SK-N-SH (cell line): ENCODE measurements at regions not wholly inside any gene's neighbourhood (a gene's known extent, or its start where the extent isn't known, plus 50 kb on each side); places are given as distances from the start of the nearest gene placed in this dataset.

Experiments used
- CTCF ChIP-seq: fragments of 200-600 bp; sonication (generic); IDR thresholded peaks from 2 replicates; pipeline ENCODE4 v1.6.1; 2017; ENCODE audit warnings: antibody characterized with exemption, mild to moderate bottlenecking, moderate library complexity
- FOSL2 ChIP-seq: IDR thresholded peaks from 2 replicates; pipeline ENCODE4 v1.4.0; 2012; ENCODE audit warnings: low read depth, mild to moderate bottlenecking, moderate library complexity, borderline replicate concordance
- FOXM1 ChIP-seq: IDR thresholded peaks from 2 replicates; pipeline ENCODE4 v1.4.0; 2012; ENCODE audit warnings: low read depth, mild to moderate bottlenecking
- RFX5 ChIP-seq: IDR thresholded peaks from 2 replicates; pipeline ENCODE4 v1.6.1; 2012; ENCODE audit warnings: mild to moderate bottlenecking, improper control_type of control experiment, low read length
- SIN3A ChIP-seq: IDR thresholded peaks from 2 replicates; pipeline ENCODE4 v1.6.1; 2012; ENCODE audit warnings: low read depth, mild to moderate bottlenecking, low read length, moderate library complexity, borderline replicate concordance
- TAF1 ChIP-seq: IDR thresholded peaks from 2 replicates; pipeline ENCODE4 v1.6.1; 2012; ENCODE audit warnings: low read depth, mild to moderate bottlenecking, low read length, moderate library complexity, borderline replicate concordance

DNA sequence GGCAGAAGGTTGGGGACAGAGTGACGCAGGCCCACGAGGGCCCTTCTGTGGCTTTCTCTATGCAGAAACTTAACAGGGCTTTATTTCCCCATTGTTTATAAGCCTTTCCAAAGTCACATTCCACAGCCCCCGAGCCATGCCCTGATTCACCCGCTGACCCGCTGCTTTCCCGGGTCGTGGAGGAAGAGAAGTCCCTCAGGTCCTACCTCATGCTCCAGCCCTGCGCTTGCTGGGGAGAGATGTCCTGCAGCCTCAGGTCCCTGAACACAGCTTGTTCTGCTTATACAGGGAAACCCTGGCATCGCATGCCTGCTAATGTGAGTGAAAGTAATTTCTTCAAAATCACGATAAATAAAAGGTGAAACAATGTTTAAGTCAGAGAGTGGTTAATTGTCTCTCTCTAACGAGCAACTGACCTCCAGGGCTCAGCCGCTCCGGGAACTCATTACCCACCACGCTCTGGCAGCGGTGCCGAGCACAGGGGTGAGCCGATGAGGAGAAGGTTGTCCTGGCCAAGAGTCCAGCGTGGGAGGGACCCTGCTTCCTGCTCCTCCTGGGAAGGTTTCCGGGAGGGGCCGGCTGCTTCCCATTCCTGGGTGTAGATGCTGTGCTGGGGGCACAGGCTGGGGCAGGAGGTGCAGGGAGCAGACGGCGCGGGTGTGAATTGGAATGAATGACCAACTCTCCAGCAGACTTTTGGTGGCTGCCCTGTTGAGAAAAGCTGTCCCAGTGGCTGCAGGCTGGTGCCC, 595.2 kb downstream of the BRD1 start:
- TF ChIP-seq SIN3A (no peak), CTCF (no peak), RFX5 (no peak), FOSL2 (no peak), FOXM1 (no peak), TAF1 (no peak)
